Esophagus squamous epithelium (tissue), 4 donors: ENCODE measurements at regions not wholly inside any gene's neighbourhood (a gene's known extent, or its start where the extent isn't known, plus 50 kb on each side); places are given as distances from the start of the nearest gene placed in this dataset.

Source experiments
- CTCF ChIP-seq, 6 experiments: fragments of 450-650 bp in 4 of 6; fragments of 200-600 bp in 2 of 6; sonication (generic) in 2 of 6; IDR thresholded peaks; one replicate each; pipeline ENCODE4 v1.5.1; 2016 to 2019; ENCODE audit warnings: antibody characterized with exemption in 6 of 6, mild to moderate bottlenecking in 4 of 6, moderate library complexity in 4 of 6
- POLR2A ChIP-seq, 4 donors: fragments of 450-650 bp; IDR thresholded peaks; one replicate each; pipeline ENCODE4 v1.6.1; 2017; ENCODE audit warnings: antibody characterized with exemption in 4 of 4, mild to moderate bottlenecking in 4 of 4, moderate library complexity in 3 of 4

GRCh38 chr12:124432376-124432775, 135.0 kb downstream of the NCOR2 start:
- TF ChIP-seq POLR2A (IDR thresholded peaks at IDR 0.05) (no peak), CTCF (IDR thresholded peaks at IDR 0.05) (no peak)
